Psoas muscle (tissue), 7 donors: ENCODE measurements at regions not wholly inside any gene's neighbourhood (a gene's known extent, or its start where the extent isn't known, plus 50 kb on each side); places are given as distances from the start of the nearest gene placed in this dataset.

ENCODE experiments used
- ATAC-seq, 4 donors: fragments of 200-7000 bp; cut with Tn5 transposase; one replicate each; pipeline ENCODE4 v1.9.1; 2020; ENCODE audit warnings: moderate library complexity in 3 of 4, mild to moderate bottlenecking in 2 of 4
- DNase-seq, 2 donors: peaks; one replicate each; pipeline ENCODE4 v3.0.0-alpha.2; 2020
- H3K27ac ChIP-seq: fragments of 200-600 bp; one replicate; pipeline ENCODE4 v1.8.0; 2022
- H3K27me3 ChIP-seq, 3 donors: fragments of 200-600 bp in 1 of 3; one replicate each; pipeline versions ENCODE4 v1.6.1 to v1.8.0; 2013 to 2022; ENCODE audit warnings: low read length in 2 of 3, mild to moderate bottlenecking in 2 of 3, moderate library complexity in 1 of 3; ENCODE audit not compliant: insufficient read depth in 3 of 3
- H3K36me3 ChIP-seq, 2 donors: fragments of 200-600 bp in 1 of 2; one replicate each; pipeline versions ENCODE4 v1.6.1 to v1.8.0; 2013 to 2022; ENCODE audit warnings: low read depth in 1 of 2, mild to moderate bottlenecking in 1 of 2, moderate library complexity in 1 of 2; ENCODE audit not compliant: insufficient read depth in 1 of 2
- H3K4me1 ChIP-seq: fragments of 200-600 bp; one replicate; pipeline ENCODE4 v1.8.0; 2022
- H3K4me3 ChIP-seq: fragments of 200-600 bp; one replicate; pipeline ENCODE4 v1.8.0; 2022; ENCODE audit warnings: mild to moderate bottlenecking
- H3K9me3 ChIP-seq: fragments of 200-600 bp; one replicate; pipeline ENCODE4 v1.8.0; 2022
- WGBS, 3 donors: extraction: QIAGEN DNeasy Blood & Tissue Kit; methylation state at CpG; one replicate each; pipeline versions ENCODE4 v1.1.6 to v1.1.7; 2013; 5-methylcytosine and 5-hydroxymethylcytosine counted together
- intact Hi-C, 2 donors: fragments of 100-400 bp; cut with DNase I; formaldehyde crosslinking; loops; one replicate each; pipeline versions ENCODE4 v1.11.0 to v1.14.2; 2022
- TF ChIP-seq, protein P1 (sequence below): fragments of 200-600 bp; IDR thresholded peaks from one replicate; pipeline ENCODE4 v1.8.0; 2022; ENCODE audit warnings: antibody characterized with exemption
- donor health status: healthy with polysubstance abuse.
- donor health status: DM: no; HTN: no; CAD: no; lungs with moderate emphysema.
- donor health status: Bipolar disorder and iron deficiency.
- donor health status: healthy.
- donor health status: DM: yes; HTN: yes; CAD: no.
- donor health status: DM: no; HTN: no; CAD: no.
- donor health status: DM: yes; HTN: yes; CAD: no.

DNA sequence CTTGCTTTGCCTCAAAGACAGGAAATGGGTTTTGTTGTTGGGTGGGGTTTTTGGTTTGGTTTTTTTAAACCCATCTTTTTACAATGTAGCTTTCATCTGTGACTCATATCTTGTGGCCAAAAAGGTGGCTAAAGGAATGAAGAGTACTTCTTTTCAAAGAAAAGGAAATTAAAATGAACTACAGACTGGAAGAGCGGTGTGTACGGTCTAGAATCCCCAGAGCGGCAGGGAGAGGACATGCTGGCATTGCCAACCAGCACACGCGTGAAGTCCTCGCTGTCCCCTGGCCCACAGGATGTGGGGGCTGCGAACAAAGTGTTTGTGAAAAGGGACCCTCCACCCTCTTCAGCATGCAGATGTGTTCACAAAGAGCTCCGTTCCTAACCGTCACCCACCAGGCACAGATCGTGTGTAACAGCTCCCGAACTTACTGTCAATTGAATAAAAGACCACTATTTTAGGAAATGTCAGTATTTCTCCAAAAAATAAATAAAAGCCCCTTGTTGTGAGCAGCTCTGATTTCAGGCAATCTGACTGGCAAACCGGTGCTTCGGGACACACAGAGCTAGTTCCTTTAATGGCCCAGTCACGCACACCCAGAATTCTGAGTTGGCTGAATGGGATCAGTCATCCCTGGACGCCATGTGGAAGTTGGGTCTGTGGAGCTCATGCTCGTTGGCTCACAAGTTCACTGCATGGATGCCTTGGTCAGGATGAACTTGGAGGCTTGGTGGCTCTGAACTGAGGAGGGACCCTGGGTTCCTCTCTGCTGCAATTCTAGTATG lies 602.9 kb downstream of the NPHP4 start:
- H3K4me1 ChIP-seq = no peaks in the 10 kb centered on the region
- H3K9me3 ChIP-seq = no peaks in the 10 kb centered on the region
- H3K27ac ChIP-seq = no peak overlapping the region
- 79 to 84% (median 83%) methylated on average over 16 of the region's 16 CpGs for WGBS, 3 donors
- intact Hi-C loops = no loop called here
- DNase-seq = no peak
- H3K27me3 ChIP-seq = peaks cover 0 to 18% (median 13%) of the 10 kb centered on the region in 3 donors
- TF ChIP-seq, protein P1, sequence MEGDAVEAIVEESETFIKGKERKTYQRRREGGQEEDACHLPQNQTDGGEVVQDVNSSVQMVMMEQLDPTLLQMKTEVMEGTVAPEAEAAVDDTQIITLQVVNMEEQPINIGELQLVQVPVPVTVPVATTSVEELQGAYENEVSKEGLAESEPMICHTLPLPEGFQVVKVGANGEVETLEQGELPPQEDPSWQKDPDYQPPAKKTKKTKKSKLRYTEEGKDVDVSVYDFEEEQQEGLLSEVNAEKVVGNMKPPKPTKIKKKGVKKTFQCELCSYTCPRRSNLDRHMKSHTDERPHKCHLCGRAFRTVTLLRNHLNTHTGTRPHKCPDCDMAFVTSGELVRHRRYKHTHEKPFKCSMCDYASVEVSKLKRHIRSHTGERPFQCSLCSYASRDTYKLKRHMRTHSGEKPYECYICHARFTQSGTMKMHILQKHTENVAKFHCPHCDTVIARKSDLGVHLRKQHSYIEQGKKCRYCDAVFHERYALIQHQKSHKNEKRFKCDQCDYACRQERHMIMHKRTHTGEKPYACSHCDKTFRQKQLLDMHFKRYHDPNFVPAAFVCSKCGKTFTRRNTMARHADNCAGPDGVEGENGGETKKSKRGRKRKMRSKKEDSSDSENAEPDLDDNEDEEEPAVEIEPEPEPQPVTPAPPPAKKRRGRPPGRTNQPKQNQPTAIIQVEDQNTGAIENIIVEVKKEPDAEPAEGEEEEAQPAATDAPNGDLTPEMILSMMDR = no peak
- H3K36me3 ChIP-seq = no peaks in the 10 kb centered on the region
- ATAC-seq = no peak
- no peak overlapping the region for H3K4me3 ChIP-seq

DNA sequence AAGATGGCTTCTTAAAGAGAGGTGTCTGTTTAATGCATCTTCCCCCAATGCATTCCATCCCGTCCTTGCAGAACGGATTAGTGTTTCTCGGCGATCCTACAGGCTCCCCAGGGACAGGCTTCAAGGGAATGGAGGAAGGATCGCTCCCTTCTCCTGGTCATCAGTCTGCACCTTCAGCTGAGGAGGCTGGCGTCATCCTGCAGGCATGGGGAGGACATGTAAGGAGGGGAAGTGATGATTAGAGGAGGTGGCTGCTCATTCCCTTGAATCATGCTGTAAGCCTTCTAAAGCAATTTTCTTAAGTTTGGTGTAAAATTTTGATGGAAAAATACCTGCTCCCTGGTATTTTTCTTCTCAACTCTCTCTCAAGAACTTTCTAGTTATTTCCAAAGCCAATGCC lies 603.6 kb downstream of the NPHP4 start:
- DNase-seq = no peak
- H3K4me1 ChIP-seq = no peaks in the 10 kb centered on the region
- H3K36me3 ChIP-seq = no peaks in the 10 kb centered on the region
- TF ChIP-seq, protein P1 = no peak
- ATAC-seq = no peak
- H3K9me3 ChIP-seq = no peaks in the 10 kb centered on the region
- no peak overlapping the region for H3K4me3 ChIP-seq
- intact Hi-C loops = no loop called here
- H3K27ac ChIP-seq = no peak overlapping the region
- WGBS, 3 donors = 34 to 45% (median 42%) methylated on average over 6 of the region's 6 CpGs
- peaks cover 0 to 18% (median 11%) of the 10 kb centered on the region in 3 donors for H3K27me3 ChIP-seq

DNA sequence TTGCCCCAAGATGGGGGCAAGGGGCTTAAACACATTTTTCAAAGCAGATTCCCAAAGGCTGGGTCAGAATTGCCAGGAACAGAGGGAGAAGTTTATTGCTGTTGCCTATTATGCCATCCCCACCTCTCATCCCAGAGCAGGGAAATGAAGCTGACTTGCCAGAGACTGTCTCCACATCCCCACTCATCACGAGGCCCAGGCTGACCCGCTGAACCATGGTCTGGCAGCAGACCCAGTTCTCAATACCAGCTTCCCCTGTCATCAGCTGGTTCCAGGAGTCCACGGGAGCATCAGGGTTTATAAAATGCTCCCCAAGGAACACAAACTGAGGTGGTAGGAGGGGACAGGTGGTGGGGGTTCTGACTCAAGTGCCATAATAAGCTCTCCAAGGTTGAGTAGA lies 605.9 kb downstream of the NPHP4 start:
- Histone ChIP-seq H3K27ac (no peak overlapping the region), H3K4me3 (no peak overlapping the region), H3K9me3 (no peaks in the 10 kb centered on the region), H3K4me1 (no peaks in the 10 kb centered on the region), H3K27me3 (peaks cover 0 to 25% (median 10%) of the 10 kb centered on the region in 3 donors), H3K36me3 (no peaks in the 10 kb centered on the region)
- DNase-seq (no peak), ATAC-seq (no peak)
- intact Hi-C loops = no loop called here
- WGBS, 3 donors = 47 to 51% (median 47%) methylated on average over 3 of the region's 3 CpGs
- TF ChIP-seq, protein P1 = no peak

GRCh38 chr1:5385956-5386355 lies 606.3 kb downstream of the NPHP4 start:
- Histone ChIP-seq H3K4me1 (no peaks in the 10 kb centered on the region), H3K9me3 (no peaks in the 10 kb centered on the region), H3K27me3 (peaks cover 0 to 25% (median 10%) of the 10 kb centered on the region in 3 donors), H3K27ac (no peak overlapping the region), H3K4me3 (no peak overlapping the region), H3K36me3 (no peaks in the 10 kb centered on the region)
- DNase-seq (no peak), ATAC-seq (no peak)
- 57 to 59% (median 57%) methylated on average over 7 of the region's 7 CpGs for WGBS, 3 donors
- TF ChIP-seq, protein P1 = no peak
- intact Hi-C loops = no loop called here
